ENCODE measurements at regions not wholly inside any gene's neighbourhood (a gene's known extent, or its start where the extent isn't known, plus 50 kb on each side); places are given as distances from the start of the nearest gene placed in this dataset.
"Not testable (repeated sequence)": the region's sequence is repeated elsewhere in the genome, so short reads cannot be mapped to it uniquely, and the experiment has no call there.

GRCh38 chr2:53610260-53610659, 157.3 kb upstream of the CHAC2 start:
- no peak for DNase-seq

DNA sequence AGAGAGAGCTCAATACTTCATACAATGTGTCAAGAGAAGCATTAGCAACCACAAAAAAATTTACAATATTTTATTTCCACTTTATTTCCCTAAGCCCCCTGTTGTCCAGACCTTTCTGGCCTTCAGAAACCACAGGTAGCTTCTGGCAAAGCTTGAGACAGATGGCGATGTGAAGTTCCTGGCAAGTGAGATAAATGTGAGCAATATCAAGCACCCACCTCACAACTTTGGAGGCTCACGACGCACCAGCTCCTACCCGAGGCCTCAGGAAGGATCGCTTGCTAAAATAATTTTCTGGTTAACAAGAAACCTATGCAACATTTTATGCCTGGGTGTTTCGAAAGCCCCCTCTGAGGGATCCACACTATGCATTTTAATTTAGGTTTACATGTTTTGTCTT, 158.1 kb upstream of the CHAC2 start:
- no peak for DNase-seq

- no peak for DNase-seq
Observed at GRCh38 chr2:53608293-53608692, 159.3 kb upstream of the CHAC2 start.

GRCh38 chr2:53600815-53601214, 166.8 kb upstream of the CHAC2 start:
- no peak for DNase-seq

GRCh38 chr2:53586733-53587612, 180.6 kb upstream of the CHAC2 start:
- DNase-seq = not testable (repeated sequence)

DNA sequence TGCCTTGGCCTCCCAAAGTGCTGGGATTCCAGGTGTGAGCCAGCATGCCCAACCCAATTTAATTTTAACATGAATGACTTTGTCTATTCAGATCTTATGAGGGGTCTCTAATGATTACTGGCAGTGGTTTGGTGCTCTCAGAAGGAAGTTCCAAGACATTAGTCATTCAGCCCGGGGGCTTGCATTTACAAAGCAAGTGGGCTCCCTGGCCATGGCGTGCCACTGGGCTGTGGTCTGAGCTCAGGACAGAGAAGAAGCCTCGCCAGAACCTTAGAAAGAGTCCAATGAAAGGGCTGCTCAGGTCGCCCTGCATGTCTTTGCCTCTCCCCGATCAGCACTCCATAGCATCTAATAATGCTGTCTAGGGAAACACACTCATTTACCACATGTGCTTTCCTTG, 182.6 kb upstream of the CHAC2 start:
- DNase-seq = no peak

DNA sequence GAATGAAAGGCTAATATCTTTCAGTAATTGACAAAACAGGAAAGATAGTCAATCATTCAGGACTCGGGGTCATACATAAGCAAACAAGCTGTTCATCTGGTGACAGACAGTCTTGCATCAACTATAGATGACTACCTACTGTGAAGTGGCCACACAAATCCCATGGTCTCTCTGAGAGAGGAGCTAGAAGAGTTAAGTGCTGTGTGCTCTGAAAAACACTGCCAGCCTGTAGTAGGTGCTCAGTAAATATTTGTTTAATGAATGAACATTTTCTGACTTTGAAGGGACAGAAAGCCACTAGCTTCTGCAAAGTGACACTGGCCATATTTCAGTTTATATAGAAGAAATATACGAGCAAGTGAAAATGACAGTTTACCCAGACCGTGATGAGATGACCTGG, 184.0 kb upstream of the CHAC2 start:
- no peak for DNase-seq

DNA sequence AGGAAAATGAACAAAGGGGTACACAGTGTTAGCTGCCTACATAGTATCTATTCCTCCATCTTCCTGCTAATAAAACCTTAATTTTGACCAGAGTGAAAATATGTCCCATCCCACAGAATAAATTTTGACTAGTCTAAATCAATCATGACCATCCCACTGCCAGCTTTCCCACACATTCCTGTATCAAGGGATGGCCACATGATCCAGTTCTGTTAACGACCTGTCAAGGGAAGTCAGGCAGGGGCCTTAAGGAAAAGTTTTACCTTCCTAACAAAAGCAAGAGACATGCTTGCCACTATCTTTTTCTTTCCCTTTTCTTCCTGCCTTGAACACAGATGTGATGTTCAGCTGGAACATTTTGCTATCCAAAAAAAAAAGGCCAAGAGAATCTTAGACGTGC, 185.0 kb upstream of the CHAC2 start:
- DNase-seq = no peak

- no peak for DNase-seq
Observed at GRCh38 chr2:53576166-53576565, 191.4 kb upstream of the CHAC2 start.

- DNase-seq = no peak
Observed at GRCh38 chr2:53575721-53576124, 191.9 kb upstream of the CHAC2 start.

GRCh38 chr2:53572696-53573095, 194.9 kb upstream of the CHAC2 start:
- DNase-seq = no peak

DNA sequence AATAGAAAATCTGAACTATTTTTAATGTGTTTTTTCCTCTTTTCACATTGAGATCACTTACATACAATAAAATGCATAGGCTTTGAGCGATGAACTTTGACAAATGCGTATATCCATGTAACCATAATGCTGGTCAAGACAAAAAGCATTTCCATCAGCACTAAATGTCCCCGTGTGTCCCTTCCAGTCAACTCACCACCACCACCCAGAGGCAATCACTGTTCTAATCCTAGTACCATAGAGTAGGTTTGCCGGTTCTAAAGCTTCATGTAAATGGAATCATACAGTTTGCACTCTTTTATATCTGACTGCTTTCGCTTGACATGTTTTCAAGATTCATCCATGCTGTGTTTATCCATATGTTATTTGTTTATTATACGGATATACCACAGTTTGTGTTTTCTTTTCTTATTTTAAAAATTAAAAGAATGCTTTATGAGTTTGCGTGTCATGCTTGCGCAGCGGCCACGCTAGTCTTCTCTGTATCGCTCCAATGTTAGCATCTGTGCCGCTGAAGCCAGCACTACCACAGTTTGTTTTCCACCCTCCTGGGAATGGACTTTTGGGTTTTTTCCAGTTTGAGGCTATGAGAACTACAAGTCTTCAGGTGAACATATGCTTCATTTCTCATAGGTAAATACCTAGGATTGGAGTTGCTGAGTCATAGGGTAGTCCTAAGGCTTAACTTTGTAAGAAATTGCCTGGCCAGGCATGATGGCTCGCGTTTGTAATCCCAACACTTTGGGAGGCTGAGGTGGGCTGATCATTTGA, 197.5 kb upstream of the CHAC2 start:
- DNase-seq = no peak

- no peak for DNase-seq
Observed at GRCh38 chr2:53568469-53568868, 199.1 kb upstream of the CHAC2 start.

GRCh38 chr2:53567073-53567472, 200.5 kb upstream of the CHAC2 start:
- DNase-seq = no peak

DNA sequence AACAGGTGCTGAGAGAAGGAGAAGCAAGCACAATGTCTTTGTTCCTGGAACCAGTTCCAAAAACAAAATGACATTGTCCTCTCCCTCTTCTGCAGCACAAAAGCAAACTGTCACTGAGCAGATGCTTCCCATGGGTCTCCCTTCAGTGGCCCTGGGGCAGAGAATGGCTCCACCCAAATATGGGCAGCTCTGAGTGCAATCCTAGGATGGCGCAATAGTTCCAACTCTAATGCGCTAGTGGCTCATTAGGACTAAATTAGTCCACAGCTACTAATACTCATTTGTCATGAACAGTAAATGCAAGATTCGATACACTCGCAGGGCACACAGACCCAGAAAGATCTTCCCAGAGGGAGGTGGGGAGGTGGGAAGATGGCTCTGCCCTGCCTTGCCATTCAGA, 205.2 kb upstream of the CHAC2 start:
- DNase-seq = no peak

GRCh38 chr2:53561155-53561554, 206.4 kb upstream of the CHAC2 start:
- DNase-seq = no peak

DNA sequence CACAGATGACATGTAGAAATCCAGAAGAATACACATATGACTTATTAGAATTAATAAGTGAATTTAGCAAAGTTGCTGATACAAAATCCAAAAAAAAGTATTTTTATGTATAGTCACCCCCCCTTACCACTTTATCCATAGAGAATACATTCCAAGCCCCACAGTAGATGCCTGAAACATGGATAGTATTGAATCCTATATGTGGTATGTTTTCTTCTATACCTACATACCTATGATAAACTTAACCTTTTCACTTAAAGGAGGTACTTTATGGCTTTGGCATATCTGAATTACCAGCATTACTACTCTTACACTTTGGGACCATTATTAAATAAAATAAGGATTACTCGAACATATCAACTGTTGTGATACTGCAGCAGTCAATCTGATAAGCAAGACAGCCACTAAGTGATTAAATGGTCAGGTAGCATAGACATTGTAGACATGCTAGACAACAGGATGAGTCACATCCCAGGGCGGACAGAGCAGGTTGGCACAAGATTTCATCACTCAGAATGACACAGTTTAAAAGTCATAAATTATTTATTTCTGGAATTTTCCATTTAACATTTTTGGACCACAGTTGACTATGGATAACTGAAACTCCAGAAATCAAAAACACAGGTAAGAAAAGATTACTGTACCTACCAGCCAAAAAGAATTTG, 208.2 kb upstream of the CHAC2 start:
- DNase-seq = no peak

DNA sequence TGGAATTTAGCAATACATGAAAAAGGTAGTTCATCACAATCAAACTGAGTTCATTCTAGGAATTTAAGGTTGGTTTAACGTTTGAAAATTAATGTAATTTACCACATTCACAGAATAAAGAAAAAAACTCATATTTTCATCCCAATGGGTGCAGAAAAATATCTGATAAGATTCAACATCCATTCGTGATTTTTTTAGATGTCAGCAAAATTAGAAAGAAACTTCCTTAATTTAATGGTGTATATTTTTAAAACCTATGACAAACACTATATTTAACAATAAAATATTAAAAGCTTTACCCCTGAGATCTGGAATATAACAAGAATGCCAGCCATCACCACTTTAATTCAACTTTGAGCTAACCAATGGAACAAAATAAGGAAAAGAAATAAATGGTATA, 208.7 kb upstream of the CHAC2 start:
- no peak for DNase-seq

DNA sequence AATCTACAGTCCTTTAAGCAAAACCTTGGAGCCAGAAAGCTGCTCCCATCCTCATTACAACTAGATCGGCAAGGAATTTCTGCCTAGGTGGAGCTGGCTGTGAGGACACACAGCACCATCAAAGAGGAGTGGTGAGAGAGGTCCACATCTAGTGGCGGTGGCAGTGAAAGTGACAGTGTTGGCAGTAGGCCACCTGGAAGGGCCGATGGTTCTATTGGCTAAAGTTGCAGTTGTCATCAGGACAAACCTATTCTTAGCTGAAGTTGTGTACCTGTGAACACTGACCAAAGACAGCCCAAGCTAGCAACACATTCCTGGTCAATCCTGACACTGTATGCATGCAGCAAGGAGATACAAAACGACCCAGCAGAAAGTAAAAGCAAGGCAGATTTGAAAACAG, 218.1 kb upstream of the CHAC2 start:
- no peak for DNase-seq

DNA sequence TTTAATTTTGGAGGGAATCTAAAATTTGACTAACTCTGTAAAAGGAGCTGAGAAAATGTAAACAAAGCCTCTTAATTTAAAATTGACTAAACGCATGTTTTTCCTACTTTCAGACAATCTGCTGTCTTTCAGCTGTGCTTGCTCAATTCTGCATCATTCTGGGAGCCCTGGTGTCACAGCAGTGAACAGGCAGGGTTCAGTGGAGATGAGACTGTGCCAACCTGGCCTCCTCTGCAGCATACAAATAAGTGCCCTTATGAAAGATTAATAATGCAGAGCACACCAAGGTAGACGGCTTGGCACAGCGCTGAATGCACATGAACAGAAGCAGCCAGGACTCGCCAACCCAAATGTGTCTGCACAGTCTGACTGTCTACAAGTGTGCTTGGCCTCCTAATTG, 222.0 kb upstream of the CHAC2 start:
- no peak for DNase-seq

GRCh38 chr2:53544871-53545558, 222.6 kb upstream of the CHAC2 start:
- no peak for DNase-seq

DNA sequence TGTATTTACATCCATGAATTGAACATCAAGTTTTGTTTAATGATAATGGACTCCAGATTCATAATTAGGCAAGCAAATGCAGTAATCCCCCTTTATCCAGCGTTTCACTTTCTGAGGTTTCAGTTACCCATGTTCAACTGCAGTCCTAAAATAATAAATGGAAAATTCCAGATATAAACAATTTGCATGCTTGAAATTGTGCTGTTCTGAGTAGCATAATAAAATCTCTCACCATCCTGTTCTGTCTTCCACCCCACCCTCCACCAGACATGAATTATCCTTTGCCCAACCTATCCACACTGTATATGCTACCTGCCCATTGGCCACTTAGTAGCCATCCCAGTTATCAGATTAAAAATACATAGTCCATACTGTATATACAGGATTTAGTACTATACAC, 224.5 kb upstream of the CHAC2 start:
- DNase-seq = no peak
